NCI-H446 treated with DMSO at 0.1 percent for 48 hours (cell line): ENCODE measurements at regions not wholly inside any gene's neighbourhood (a gene's known extent, or its start where the extent isn't known, plus 50 kb on each side); places are given as distances from the start of the nearest gene placed in this dataset.
"Not testable (repeated sequence)": the region's sequence is repeated elsewhere in the genome, so short reads cannot be mapped to it uniquely, and the experiment has no call there.

Source experiments
- DNase-seq: peaks from one replicate; lab custom pipeline; 2025; lab: John Stamatoyannopoulos, UW

DNA sequence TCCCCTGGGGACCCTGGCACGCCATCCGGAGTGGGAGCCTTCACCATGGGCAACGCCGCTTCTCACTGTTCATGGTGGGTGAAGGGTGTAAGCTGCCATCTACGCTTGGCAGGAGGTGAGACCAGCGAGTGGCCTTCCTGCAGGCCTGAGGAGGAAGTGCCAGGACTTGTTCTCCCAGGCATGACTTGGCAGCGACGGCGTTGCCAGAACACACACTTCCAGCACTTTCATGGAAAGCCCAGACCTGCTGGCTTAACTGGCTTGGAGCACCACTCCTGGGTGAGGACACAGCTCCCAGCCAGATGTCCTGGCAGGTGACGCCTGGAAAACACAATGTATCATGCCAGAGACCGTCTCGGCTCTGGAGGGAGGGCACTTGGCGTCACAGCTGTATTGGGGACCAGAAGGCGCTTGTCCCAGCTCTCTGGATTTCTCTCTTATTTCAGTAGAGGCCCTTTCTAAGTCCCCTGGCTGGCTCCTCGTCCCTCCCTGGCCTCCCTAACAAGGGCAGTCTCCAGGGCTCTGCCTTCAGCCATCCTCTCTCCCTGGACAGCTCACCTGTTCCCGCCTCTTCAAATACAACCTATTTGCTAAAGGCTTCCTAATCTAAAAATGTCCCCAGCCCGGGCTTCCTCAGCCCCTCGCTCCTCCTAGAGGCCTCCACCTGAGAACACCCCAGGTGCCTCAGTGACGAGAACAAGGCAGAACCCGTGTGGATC, 188.3 kb downstream of the OLFM1 start:
- peak; percentile 68 for DNase-seq

DNA sequence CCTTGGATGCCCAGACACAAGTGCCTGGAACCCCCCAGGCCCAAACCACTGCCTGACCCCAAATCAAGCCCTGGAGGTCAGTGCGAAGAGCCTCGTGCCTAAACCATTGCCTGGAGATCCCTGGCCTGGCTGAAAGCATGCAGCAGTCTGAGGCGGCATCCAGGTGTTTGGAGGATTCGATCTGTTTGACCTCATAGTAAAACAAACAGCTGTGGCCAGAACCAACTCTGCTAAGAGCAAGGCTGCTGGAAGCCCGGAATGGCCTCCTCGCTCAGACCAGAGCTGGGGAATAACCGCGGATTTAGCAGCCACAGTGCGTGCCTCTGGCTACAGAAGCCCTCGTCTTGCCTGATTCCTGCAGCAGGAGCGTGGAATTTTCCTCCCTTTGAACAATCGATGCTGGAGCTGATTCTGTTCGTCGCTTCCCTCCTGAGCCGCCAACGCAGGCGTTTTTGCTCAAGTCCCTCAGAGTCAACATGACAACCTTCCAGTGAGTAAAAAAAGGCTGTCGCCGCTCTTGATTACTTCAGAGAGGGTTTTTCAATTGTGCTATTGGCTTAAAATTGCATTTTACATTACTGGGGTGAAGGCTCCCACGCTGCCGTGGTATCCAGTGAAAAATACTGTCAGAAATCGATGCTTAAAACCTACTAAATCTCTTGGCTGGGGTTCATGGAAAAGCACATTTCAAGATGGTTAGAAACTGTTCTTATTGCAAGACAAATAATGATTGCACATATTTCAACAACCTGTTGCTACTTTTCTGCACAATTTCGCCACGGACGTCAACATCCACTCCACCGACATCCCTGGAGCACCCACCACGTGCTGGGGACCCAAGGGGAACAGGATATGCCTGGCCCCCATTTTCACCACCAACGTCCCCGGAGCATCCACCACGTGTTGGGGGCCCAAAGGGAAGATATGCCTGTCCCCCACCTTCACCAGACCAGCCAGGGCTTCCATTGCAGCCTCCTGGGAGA, 190.0 kb downstream of the OLFM1 start:
- DNase-seq, result no peak

DNA sequence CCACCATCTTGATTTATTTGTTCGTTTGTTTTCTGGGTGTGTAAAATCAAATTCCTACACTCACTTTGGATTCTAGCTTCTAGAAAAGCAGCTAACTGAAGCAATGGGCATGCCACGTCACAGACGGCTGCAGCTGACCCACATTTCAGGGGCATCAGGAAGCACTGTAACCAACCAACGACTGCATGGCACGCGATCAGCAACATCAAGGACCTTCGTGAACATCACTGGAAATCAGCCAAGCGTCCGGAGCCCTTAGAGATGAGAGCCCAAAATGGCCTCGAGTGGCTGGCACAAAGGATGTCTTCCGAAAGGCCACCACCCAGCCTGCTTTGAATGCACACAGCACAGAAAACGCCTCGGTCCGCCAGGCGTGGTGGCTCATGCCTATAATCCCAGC, 191.1 kb downstream of the OLFM1 start:
- no peak for DNase-seq

DNA sequence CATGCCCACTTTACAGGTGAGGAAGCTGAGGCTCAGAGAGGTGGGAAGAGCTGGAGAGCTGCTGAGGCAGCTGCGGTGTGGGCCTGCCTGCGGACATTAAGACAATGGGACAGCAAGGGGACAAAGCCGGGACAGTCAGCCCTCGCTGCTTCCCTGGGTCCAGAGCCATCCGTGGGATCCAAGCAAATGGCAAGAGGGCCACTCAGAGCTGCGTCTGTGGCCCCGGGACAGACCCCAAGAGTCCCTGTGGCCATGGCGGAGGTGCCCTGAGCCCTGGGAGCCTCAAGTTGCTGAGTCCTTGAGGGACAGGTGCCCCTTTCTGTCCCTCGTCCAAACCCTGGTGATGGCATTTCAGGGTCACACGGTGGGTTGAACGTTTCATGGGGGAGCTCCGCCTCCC, 191.9 kb downstream of the OLFM1 start:
- DNase-seq, result no peak

DNA sequence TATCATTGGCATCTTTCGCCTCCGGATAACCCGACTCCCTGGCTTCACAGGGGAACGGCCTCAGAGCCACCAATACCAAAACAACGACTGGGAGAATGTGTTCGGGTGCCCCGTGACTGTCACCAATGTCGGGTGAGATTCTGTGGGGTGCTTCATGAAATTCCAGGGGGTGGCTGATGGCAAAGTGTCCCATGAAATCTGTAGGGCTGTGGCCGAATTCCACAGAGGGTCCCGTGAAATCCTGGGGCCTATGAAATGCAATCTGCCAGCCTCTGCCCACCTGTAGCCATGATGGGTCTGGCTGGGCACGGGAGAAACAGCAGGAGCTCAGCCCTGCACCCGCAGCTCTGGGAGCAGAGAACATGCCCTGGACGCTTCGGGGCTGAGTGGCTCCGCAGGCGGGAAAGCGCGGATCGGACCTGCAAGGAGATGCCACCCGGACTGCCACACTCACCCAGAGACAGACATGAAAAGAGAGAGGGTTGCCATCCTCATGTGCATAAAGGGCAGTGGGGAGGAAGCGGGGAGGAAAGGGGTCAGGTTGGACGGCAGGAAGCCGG, 192.4 kb downstream of the OLFM1 start:
- DNase-seq, result no peak

DNA sequence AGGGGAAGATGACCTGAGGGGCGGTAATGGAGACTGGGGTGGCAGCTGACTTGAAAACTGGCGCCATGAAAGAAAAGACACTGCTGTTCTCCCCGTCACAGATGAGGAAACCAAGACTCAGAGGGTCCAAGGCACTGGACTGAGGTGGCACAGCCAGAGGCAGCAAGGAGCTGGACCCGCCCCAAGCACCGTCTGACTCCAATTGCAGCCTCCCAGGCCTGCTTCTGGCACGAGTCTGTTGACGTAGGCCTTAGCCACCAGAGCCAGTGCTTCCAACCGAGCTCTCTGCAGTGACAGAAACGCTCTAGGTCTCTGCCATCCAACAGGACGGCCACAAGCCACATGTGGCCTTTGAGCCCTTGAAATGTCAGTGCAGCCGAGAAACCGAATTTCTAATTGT, 193.2 kb downstream of the OLFM1 start:
- no peak for DNase-seq

DNA sequence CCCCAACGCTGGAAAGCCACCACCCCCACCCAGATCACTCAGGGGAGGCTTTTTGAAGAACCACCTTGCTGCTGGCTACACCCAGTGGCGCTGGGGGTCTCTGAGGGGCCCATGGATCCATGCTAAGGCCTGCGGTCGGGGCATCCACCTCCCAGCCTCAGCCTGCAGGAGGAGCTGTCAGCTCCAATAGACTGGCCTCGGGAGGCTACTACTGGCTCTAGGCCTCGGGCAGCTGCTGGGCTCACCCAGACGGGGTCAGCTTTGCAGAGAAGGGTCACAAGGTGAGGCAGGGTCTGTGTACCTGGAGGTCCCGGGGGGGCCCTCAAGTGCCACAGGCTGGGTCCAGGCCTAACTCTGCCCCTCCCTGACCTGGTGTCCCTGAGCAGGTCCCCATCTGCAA, 193.7 kb downstream of the OLFM1 start:
- DNase-seq, result no peak

DNA sequence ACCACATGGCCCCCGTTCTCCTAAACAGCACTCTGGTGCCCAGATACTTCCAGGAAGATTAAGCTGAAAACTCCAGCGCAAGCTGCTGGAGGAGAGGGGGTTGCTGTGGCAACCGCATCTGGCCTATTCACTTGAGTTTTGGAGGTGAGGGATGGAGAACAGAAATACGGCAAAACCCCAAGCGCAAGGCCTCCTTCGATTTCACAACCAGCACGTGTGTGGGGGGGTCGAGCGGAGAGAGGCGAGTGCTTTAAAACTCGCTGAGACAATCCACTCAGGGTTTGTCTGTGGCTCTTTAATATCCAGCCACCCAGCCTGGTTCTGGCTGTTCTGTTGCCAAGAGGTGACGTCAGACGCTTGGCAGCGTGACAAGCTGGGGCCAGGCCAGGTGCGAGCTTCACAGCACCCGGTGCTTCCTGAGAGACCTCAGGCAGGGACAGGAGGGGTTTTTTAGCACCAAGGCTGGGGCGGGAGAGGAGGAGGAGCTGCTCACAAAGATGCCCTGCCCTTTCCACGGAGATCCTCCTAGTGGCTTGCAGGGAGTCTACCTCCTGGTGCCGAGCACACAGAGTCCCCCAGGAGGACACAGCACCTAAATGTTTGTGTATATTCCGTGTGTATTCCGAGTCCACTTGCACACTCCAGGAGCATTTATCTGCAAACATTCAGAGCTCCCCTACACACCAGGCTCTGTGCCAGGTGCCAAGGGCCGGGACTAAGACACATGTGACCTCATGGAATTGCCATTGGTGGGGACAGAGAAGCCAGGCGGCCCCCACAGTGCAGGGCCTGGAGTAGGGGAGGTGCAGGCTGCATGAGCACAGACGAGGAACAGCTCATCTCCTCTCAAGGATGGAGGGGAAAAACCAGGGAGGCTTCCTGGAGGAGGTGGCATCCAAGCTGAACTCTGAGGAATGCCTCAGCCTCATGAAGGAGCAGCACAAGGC, 194.6 kb downstream of the OLFM1 start:
- peak; percentile 55 for DNase-seq

DNA sequence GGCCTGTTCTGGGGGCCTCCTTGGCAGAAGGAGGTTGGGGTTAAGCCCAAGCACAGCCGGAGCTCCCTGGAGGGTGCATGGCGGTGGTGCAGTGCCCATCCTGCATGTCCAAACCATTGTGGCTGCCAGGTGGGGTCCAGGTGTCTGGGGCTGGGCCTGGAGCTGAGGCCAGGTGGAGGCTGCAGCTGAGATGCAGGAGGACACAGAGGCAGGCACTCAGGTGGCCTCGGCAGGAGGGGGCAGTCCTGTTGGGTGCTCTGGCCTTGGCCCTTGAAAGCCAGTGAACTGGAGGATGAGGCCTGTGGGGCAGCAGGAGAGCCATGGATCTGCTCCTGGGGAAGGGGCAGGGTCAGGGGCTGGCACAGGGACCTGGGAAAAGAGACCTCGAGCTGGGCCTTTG, 195.3 kb downstream of the OLFM1 start:
- no peak for DNase-seq

DNA sequence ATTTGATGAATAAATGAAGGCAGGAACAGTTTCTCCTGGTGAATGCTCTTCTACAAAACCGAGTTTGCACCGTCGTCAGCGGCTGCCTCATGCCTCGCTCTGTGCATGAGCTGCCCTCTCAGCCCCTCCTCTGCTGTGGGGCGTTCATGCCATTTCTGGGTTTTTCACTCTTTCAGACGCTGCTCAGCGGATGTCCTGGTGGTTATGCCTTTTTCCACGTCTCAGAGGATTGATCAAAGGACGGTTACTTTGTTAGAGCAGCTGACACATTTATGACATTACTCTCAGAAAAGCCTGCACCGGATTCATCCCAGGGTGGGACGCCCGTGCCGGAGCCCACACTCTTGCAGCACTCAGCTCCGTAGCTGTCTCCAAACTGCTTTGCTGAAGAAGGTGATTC, 195.9 kb upstream of the PPP1R26 start:
- DNase-seq, result no peak

DNA sequence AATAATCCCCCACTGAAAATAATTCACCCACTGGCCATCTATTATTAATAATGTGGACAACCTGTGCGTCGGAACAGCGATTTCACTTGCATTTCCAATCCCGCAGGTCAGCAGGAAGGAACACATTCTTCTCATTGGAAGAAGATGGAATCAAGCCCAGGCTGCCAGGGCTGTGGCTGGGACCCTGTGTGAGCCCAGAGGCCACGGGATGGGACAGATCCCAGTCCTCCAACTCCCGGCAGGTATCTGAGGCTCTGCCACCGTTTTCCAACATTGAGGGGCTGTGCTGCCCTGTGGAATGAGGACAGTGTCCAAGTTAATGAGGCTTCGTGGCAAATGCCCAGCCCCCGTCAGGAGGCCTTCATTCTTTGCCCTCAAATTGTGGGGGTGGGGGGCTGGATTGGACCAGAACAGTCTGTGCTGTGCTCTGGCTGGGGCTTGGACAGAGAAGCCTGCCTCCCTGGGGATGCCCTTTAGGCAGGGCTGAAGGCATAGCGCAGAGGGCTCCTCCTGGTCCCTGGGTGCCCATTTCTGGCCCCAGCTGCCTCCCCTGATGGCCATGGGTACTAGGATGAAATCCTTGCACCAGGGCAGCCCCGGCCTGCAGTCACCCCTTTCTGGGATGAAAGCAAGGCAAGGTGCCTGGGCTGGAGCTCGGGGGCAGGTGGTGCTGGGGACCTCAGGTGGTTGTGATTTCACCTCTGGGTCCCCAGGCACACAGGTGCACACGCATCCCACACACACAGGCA, 195.0 kb upstream of the PPP1R26 start:
- DNase-seq, result no peak

DNA sequence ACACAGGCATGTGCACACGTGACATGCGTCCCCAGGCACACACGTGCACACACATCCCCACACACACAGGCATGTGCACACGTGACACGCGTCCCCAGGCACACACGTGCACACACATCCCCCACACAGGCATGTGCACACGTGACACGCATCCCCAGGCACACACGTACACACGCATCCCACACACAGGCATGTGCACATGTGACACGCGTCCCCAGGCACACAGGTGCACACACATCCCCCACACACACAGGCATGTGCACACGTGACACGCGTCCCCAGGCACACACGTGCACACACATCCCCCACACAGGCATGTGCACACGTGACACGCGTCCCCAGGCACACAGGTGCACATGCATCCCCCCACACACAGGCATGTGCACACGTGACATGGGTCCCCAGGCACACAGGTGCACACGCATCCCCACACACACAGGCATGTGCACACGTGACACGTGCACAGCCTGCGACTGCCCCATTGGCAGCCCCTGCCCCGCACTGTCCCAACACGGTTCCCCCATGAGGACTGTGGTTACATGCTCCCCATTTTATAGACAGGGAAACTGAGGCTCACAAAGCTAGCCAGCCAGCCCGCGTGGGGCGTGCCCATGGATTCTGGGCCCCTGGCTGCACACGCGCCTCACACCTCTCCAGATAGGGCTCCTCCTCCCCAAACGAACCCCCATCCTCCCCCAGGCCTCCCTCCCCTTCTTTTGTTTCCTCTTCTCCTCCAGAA, 193.2 kb upstream of the PPP1R26 start:
- not testable (repeated sequence) for DNase-seq

DNA sequence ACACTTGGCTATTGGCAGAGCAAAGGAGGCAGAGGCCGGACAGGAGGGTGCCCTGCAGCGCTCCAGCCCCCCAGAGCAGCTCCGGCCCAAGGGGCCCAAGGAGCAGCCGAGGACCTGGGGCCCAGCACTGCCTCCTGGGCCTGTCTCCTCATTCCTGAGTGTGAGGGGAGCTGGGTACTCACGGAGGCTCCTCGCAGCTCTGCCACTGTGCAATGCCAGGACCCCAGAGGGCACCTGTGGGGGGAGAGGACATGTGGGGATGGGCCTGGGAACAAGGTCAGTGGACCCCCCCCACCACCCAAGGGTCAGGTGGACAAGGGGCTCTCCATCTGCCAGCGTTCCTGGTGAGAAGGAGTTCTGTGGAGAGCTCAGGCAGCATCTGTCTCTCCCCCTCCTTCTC, 192.6 kb upstream of the PPP1R26 start:
- no peak for DNase-seq

DNA sequence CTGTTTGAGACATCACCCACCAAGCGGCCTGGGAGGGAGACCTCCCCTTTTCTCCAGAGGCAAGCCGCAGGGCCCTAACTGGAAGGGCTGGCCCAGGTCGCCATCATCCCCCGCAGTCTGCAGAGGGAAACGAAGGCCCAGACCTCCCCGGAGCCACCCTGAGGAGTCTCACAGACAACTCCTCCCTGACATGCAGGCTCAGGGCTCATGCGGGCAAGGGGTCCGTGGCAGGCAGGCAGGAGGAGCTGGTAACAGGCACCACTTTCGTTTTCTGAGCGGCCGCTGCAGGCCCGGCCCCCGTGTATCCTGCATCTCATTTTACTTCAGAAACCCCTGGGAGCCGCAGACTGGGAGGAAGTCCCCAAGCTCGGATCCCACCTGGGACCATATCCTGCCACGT, 192.0 kb upstream of the PPP1R26 start:
- no peak for DNase-seq

DNA sequence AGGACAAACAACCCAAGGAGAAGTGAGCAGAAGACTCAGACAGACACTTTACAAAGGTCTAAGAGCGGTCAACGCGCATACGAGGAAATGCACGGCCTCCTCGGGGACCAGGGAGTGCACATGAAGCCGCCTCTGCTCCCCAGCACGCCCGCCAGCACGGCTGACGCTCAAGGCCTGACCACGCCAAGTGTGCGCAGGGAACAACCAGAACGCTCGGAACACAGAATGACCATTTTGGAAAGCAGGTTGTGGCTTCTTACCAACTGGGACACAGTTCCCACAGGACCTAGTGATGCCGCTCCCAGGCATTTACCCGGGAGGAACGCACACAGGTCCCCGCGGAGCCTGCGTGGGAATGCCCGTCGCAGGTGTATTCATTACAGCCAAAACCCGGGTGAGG, 191.5 kb upstream of the PPP1R26 start:
- no peak for DNase-seq

DNA sequence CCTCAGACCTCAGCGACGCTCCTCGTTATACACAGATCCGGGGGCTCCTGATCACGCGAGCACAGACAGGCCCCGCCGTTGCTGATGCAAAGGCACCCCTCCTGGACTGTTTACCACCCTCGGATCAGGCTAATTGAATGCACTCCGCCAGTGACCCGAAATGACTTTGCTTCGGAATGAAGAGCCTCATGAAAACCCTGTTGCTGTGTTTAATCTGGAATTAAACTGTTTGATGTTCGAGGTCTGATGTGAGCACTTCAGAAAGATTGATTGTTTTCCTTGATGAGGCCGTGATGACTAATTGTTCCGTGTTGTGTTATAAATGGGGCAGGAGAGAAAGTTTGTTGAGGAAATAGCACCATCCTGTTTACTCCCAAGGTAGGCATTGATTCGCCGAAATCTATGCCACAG, 190.5 kb upstream of the PPP1R26 start:
- no peak for DNase-seq

DNA sequence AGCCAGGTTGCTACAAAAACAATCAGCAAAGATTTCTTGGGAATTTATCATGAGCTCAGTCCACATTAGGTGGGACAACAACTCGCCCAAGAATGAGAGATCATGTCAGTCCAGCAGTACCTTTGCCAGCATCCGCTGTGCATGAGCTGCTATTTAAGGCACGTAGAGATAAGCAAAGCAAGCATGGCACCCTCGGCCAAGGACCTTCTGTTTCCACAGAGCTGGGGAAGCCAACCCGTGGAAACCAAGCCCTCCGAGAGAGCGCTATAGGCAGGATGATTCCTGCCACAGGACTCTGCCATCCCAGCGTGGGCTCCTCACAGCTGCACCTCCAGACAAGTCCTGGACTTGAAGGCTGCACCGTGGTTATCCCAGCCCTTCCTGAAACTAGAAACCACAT, 189.5 kb upstream of the PPP1R26 start:
- no peak for DNase-seq

DNA sequence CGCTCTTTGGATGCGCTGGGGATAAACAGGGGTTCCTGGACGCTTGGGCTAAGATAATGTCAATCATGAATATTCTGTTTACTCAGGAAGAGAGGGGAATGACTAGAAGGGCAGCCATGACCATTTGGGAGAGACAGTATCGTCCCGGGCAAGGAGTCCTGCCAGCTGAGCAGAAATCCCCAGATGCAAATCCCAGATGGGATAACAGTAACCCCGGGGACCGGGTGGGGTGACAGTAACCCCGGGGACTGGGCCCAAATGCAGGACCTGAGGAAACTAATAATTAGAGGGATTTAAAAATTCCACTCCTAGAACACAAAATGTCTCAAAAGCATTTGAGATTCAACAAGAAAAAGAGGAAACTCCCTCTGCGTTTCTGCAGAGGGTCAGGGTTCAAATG, 189.0 kb upstream of the PPP1R26 start:
- no peak for DNase-seq

DNA sequence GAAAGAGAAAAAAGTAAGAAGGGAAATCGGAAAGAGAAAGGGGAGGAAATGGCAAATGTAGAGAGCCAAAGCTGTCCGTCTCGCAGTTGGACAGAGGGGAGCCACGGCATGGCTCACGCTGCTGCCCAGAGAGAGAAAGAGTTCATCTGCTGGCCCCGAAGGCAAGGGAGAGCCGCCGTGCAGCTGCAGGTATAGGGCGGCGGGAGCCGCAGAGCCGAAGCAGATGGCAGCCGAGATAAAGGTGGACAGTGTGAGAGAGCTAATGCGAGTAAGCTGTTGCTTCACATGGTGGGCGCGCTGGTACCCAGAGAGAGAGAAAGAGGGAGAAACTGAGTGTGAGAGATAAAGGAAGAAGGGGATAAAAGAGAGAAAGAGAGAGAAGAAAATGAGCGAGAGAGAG, 188.4 kb upstream of the PPP1R26 start:
- DNase-seq, result no peak

DNA sequence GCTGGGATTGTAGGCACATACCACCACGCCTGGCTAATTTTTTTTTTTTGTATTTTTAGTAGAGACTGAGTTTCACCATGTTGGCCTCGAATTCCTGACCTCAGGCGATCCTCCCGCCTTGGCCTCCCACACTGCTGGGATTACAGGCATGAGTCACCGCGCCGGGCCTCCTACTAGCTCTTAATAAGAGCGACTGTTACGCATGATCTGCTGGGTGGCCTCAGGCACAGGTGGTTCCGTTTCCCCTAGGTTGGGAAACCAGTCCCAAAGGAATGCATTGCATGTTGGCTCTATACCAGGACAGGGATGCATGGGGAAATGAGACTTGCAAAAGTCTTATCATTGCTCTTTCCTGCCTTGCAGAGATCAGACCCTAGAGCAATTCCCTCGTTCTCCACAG, 184.7 kb upstream of the PPP1R26 start:
- DNase-seq, result no peak
